Mammary epithelial cell (primary cell): ENCODE measurements at regions not wholly inside any gene's neighbourhood (a gene's known extent, or its start where the extent isn't known, plus 50 kb on each side); places are given as distances from the start of the nearest gene placed in this dataset.

Experiments
- EZH2 ChIP-seq: IDR thresholded peaks from 2 replicates; pipeline ENCODE4 v1.6.1; 2012; ENCODE audit warnings: low read length, inconsistent platforms, borderline replicate concordance
- TF ChIP-seq, protein P1 (sequence below), 2 donors: IDR thresholded peaks in 1 of 2; conservative IDR thresholded peaks in 1 of 2; 2 replicates each; pipeline ENCODE4 v1.5.1; 2011 to 2012; ENCODE audit warnings: inconsistent platforms in 2 of 2, low read length in 2 of 2, mild to moderate bottlenecking in 2 of 2, control low read depth in 1 of 2, low read depth in 1 of 2; ENCODE audit not compliant: insufficient read depth in 1 of 2; ENCODE audit errors: extremely low read depth in 1 of 2

DNA sequence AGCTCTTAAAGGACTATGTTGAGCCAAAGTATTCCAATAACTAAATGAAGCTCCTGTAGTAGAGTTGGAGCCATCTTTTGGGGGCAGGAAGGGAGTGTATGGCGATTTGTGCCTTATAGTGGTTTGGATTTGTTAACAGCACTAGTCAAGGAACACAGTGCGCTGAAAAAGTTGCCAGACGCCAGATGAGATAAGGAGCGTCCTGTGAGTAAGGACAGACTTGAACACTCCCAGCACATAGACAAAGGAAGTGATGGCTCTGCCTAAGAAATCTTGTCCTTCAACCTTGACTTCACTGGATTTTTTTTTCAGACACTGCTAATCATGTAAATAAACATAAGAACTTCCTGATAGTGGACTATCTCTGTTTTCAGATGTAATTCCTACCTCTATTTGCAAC lies 136.9 kb downstream of the TRMT11 start:
- TF ChIP-seq, protein P1, sequence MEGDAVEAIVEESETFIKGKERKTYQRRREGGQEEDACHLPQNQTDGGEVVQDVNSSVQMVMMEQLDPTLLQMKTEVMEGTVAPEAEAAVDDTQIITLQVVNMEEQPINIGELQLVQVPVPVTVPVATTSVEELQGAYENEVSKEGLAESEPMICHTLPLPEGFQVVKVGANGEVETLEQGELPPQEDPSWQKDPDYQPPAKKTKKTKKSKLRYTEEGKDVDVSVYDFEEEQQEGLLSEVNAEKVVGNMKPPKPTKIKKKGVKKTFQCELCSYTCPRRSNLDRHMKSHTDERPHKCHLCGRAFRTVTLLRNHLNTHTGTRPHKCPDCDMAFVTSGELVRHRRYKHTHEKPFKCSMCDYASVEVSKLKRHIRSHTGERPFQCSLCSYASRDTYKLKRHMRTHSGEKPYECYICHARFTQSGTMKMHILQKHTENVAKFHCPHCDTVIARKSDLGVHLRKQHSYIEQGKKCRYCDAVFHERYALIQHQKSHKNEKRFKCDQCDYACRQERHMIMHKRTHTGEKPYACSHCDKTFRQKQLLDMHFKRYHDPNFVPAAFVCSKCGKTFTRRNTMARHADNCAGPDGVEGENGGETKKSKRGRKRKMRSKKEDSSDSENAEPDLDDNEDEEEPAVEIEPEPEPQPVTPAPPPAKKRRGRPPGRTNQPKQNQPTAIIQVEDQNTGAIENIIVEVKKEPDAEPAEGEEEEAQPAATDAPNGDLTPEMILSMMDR (conservative IDR thresholded peaks at IDR 0.05 in 1 of 2, IDR thresholded peaks at IDR 0.05 in 1 of 2; ENCODE audit: extremely low read depth in 1 of 2, insufficient read depth in 1 of 2, low read depth in 1 of 2, low read length in 2 of 2): no peak
- no peak for TF ChIP-seq EZH2
